Mesothelial cell of epicardium (in vitro differentiated cells): ENCODE measurements at regions not wholly inside any gene's neighbourhood (a gene's known extent, or its start where the extent isn't known, plus 50 kb on each side); places are given as distances from the start of the nearest gene placed in this dataset.

Experiments
- DNase-seq, 2 experiments: peaks; one replicate each; pipeline ENCODE4 v3.0.0; 2021; ENCODE audit warnings: low spot score in 2 of 2; ENCODE audit not compliant: unreplicated experiment in 2 of 2
- H3K27ac Mint-ChIP-seq: 2 replicates; pipeline ENCODE4 v1.8.0; 2021; ENCODE audit warnings: mixed read lengths
- H3K27me3 Mint-ChIP-seq: 2 replicates; pipeline ENCODE4 v1.8.0; 2021; ENCODE audit warnings: low read depth, mixed read lengths
- H3K36me3 Mint-ChIP-seq: 2 replicates; pipeline ENCODE4 v1.8.0; 2021; ENCODE audit warnings: mixed read lengths
- H3K4me1 Mint-ChIP-seq: 2 replicates; pipeline ENCODE4 v1.8.0; 2021; ENCODE audit warnings: mixed read lengths
- H3K4me3 Mint-ChIP-seq: 2 replicates; pipeline ENCODE4 v1.8.0; 2021; ENCODE audit warnings: mild to moderate bottlenecking, moderate library complexity, mixed read lengths
- H3K9me3 Mint-ChIP-seq: 2 replicates; pipeline ENCODE4 v1.8.0; 2021; ENCODE audit warnings: mixed read lengths
- TF ChIP-seq, protein P1 (sequence below): fragments of 200-600 bp; sonication (generic); IDR thresholded peaks from one replicate; pipeline ENCODE4 v1.5.0; 2021; ENCODE audit warnings: antibody characterized with exemption; ENCODE audit not compliant: unreplicated experiment

- peak overlapping the region; percentile 82 for H3K27ac Mint-ChIP-seq
- no peak for DNase-seq
- H3K27me3 Mint-ChIP-seq = no peaks in the 10 kb centered on the region
- H3K36me3 Mint-ChIP-seq = no peaks in the 10 kb centered on the region
- H3K4me3 Mint-ChIP-seq = no peak overlapping the region
- TF ChIP-seq, protein P1, sequence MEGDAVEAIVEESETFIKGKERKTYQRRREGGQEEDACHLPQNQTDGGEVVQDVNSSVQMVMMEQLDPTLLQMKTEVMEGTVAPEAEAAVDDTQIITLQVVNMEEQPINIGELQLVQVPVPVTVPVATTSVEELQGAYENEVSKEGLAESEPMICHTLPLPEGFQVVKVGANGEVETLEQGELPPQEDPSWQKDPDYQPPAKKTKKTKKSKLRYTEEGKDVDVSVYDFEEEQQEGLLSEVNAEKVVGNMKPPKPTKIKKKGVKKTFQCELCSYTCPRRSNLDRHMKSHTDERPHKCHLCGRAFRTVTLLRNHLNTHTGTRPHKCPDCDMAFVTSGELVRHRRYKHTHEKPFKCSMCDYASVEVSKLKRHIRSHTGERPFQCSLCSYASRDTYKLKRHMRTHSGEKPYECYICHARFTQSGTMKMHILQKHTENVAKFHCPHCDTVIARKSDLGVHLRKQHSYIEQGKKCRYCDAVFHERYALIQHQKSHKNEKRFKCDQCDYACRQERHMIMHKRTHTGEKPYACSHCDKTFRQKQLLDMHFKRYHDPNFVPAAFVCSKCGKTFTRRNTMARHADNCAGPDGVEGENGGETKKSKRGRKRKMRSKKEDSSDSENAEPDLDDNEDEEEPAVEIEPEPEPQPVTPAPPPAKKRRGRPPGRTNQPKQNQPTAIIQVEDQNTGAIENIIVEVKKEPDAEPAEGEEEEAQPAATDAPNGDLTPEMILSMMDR = no peak
- peaks cover 26% of the 10 kb centered on the region for H3K4me1 Mint-ChIP-seq
- H3K9me3 Mint-ChIP-seq = peaks cover 15% of the 10 kb centered on the region
Observed at GRCh38 chr7:68733219-68734153, 864.8 kb upstream of the AUTS2 start.

DNA sequence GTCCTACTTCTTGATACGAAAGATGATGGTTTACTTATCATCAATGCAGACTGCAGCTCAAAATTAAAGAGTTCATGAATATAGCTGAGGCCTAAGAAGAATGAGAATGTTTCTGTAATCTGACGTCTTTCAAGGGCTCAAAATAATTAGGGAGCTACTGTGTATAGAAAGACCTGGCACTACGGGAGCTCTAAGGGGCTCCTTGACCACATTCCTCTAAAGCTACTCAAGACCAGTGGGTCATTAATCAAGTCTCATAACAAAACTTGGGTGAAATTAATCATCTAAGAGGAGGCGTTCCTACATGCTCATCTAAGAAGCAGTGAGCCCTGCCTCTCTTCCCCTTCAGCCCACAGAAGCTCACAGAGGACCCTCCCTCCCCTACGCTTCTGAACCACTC lies 863.8 kb upstream of the AUTS2 start:
- TF ChIP-seq, protein P1 = no peak
- Mint-ChIP-seq H3K27ac (no peak overlapping the region), H3K4me1 (peaks cover 26% of the 10 kb centered on the region), H3K4me3 (no peak overlapping the region), H3K9me3 (peaks cover 16% of the 10 kb centered on the region), H3K27me3 (no peaks in the 10 kb centered on the region), H3K36me3 (no peaks in the 10 kb centered on the region)
- no peak for DNase-seq

DNA sequence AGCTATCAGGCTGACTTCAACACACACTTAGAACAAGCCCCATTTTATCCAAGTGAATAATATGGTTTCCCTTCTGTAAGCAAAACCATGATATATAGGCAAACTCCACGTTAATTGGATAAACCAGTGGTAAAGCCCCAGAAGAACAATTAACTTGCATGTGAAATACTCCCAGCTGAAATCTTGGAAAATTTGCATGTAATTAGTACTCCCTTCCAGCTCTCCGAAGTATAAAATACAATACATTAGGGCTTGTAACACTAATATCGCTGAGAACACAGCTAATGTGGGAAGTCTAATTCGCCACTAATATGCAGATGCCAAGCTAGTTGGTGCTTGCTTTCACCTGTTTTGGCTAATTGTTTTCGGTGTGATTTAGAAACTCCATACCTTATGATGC lies 859.0 kb upstream of the AUTS2 start:
- Mint-ChIP-seq H3K9me3 (peaks cover 16% of the 10 kb centered on the region), H3K4me3 (no peak overlapping the region), H3K27ac (no peak overlapping the region), H3K27me3 (no peaks in the 10 kb centered on the region), H3K36me3 (no peaks in the 10 kb centered on the region), H3K4me1 (peaks cover 6% of the 10 kb centered on the region)
- TF ChIP-seq, protein P1 = no peak
- DNase-seq = no peak

GRCh38 chr7:68744036-68744435 lies 854.2 kb upstream of the AUTS2 start:
- TF ChIP-seq, protein P1 = no peak
- no peaks in the 10 kb centered on the region for H3K36me3 Mint-ChIP-seq
- H3K9me3 Mint-ChIP-seq = no peaks in the 10 kb centered on the region
- no peak overlapping the region for H3K27ac Mint-ChIP-seq
- H3K4me3 Mint-ChIP-seq = no peak overlapping the region
- no peaks in the 10 kb centered on the region for H3K27me3 Mint-ChIP-seq
- DNase-seq = no peak
- no peaks in the 10 kb centered on the region for H3K4me1 Mint-ChIP-seq

- H3K36me3 Mint-ChIP-seq = no peaks in the 10 kb centered on the region
- no peaks in the 10 kb centered on the region for H3K27me3 Mint-ChIP-seq
- TF ChIP-seq, protein P1 = no peak
- no peaks in the 10 kb centered on the region for H3K9me3 Mint-ChIP-seq
- H3K4me3 Mint-ChIP-seq = no peak overlapping the region
- DNase-seq = no peak
- H3K4me1 Mint-ChIP-seq = peaks cover 6% of the 10 kb centered on the region
- H3K27ac Mint-ChIP-seq = no peak overlapping the region
Observed at GRCh38 chr7:68748934-68749900, 849.1 kb upstream of the AUTS2 start.
